Inflammatory macrophage (primary cell): ENCODE measurements at regions not wholly inside any gene's neighbourhood (a gene's known extent, or its start where the extent isn't known, plus 50 kb on each side); places are given as distances from the start of the nearest gene placed in this dataset.
"Not testable (repeated sequence)": the region's sequence is repeated elsewhere in the genome, so short reads cannot be mapped to it uniquely, and the experiment has no call there.

ENCODE experiments used
- DNase-seq, 2 donors: peaks; one replicate each; pipeline ENCODE4 v3.0.0-alpha.2; 2020 to 2022

DNA sequence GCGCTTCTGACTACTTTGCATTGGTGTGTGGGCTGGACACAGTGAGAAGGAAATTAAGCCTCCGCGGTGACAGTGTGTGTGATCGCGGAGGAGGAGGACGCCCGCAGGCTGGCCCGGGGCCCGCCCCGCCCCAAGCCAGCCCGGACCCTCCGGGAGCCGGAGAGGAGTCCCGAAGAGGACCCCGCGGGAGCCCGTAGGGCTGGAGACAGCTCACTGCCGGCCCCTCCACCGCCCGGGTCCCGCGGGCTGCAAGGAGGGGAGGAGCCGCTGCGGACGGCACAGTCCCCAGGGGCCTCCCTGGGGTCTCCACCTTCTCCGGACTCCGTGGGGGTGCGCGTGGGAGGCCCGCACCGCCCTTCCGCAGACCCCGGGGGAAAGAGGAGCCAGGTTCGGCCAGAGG lies 146.4 kb upstream of the ERCC6L2 start:
- no peak for DNase-seq

GRCh38 chr9:95727947-95728520 lies 147.5 kb upstream of the ERCC6L2 start:
- DNase-seq, result no peak

DNA sequence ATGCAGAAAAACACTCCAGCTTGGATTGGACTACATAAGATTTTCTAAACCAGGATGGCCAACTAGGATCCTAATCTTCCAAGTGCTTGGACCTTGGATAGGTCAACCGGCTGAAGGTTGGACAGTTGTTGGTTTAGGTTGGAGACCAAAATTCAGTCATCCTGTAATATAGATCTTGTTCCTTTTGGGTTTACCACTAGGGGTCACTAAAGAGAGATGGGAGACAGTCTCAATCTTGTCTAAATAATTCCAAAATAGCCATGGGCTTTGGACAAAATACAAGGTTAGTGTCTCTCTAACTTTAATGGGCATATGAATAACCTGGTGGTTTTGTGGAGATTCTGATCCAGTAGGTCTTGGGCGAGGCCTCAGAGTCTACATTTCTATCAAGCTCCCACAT lies 148.7 kb upstream of the ERCC6L2 start:
- peak; percentile 33 to 47 for DNase-seq

- DNase-seq, result no peak
These were observed 150.4 kb upstream of the ERCC6L2 start for GRCh38 chr9:95725045-95725444.

- DNase-seq, result no peak
These were observed 151.1 kb upstream of the ERCC6L2 start for GRCh38 chr9:95724253-95724991.

DNA sequence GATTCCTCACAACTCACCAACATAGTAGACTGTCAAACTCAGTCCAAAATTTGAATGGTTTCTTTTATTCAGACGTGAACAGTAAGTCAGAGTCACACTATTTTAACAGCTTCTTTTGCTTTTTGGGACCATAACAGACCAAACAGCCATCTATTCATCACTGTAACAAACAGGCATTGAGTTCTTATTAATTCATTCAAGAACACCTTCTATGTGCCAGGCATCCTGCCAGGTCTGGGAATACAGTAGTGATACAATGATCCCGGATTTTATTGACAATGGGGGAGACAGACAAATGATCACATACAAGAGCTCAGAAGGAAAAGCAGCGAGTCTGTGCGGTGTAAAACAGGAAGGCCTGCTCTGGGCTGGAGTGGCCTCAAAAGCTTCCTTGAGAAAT lies 153.3 kb upstream of the ERCC6L2 start:
- no peak for DNase-seq

DNA sequence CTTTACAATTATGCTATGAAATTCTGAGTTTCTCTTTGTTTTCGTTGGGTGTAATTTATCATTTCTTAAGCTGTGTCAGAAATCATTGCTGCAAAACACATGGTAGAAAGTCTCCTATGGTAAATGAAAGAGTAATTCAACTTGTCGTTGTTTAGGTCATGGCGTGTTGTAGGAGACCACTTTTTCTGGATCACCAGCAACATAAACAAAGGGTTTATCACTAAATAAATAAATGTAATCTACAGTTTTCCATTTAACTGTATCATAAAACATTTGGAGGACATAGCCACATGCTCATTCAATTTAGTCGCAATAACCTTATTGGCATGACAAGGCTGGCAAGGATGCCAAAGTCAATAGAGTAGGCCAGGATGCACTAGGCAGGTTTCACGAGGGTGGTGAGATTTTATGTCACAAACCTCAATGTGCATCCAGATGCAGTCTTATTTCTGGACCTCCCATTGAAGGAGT lies 154.4 kb upstream of the ERCC6L2 start:
- DNase-seq, result no peak

GRCh38 chr9:95720496-95720895 lies 155.0 kb upstream of the ERCC6L2 start:
- DNase-seq, result no peak

- DNase-seq, result no peak
These were observed 156.1 kb upstream of the ERCC6L2 start for GRCh38 chr9:95719354-95719753.

DNA sequence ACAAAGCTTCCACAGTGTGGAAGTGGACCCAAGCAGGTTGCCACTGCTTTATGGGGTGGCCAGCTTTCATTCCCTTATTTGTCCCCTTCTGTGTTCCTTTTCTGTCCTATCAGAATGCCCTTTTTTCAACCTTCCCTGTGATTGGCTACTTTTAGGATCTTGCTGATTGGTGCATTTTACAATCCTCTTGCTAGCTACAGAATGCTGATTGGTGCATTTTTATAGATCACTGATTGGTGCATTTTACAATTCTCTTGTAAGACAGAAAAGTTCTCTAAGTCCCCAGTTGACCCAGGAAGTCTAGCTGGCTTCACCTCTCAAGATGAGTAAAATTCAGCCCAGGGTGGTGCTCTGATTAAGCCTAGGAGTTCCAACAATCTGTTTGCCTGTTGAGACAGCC lies 157.2 kb upstream of the ERCC6L2 start:
- no peak for DNase-seq

DNA sequence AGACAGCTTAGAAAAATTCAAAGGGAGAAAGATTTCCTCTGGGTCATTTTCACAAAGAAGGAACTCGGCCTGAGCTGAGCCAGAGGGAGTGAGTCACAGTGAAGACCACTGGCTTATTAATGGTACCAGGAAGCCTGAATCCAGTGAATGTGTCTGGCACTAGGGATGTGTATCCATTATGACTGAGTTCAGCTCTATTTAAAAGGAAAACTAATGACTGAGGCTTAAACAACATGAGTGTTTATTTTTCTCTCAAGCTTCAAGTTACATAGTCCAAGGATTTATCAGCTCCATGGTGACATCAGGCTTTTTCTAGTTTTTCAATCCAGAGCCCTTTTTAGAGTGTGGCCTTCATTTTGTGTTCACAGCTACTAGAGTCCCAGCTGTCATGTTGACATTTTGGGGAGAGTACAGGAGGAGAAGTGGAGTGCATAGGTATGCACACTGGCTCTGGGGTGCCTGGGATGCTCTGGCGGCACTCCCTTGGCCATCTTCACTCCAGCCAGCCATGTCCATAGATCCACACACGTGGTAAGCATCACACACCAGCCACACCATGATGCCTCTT lies 159.5 kb upstream of the ERCC6L2 start:
- DNase-seq, result no peak

- DNase-seq, result no peak
These were observed 165.0 kb upstream of the ERCC6L2 start for GRCh38 chr9:95710446-95710845.

GRCh38 chr9:95696701-95697100 lies 178.8 kb upstream of the ERCC6L2 start:
- DNase-seq, result no peak

GRCh38 chr9:95691435-95691834 lies 174.7 kb upstream of the PTCH1 start:
- no peak for DNase-seq

GRCh38 chr9:95689669-95690068 lies 172.9 kb upstream of the PTCH1 start:
- DNase-seq, result no peak

DNA sequence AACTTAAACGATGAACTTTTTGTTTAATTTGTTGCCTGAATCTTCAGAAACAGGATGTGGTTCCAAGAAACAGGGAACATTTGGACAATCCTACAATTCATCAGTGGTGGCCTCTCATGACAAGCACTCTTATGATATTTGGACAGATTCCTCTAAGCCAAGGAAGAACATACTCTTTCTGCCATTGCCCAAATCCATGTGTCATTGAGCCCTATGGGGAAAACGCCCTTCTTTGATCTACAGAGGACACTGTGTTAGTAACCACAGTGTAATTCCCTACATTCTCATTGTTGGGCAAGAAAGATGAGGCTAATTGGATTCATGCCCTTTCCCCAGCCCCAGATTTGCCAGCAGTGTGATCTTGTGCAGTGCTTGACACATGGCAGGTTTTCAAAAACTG lies 167.7 kb upstream of the PTCH1 start:
- no peak for DNase-seq

- DNase-seq, result not testable (repeated sequence)
These were observed 163.5 kb upstream of the PTCH1 start for GRCh38 chr9:95680306-95680705.

DNA sequence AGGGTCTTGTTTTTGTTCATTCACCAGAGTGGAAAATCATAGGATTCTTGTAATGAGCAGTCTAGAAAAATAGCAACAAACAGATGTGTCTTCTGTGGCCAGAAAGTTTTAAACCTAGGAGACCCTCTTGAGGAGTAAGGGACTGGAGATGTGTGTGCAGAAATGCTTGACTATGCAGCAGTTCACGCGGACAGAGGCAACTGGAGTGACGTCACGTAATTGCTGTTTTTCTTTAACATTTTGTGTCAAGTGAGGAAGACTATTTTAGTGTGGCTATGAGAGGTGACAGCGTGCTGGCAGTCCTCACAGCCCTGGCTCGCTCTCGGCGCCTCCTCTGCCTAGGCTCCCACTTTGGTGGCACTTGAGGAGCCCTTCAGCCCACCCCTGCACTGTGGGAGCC lies 163.1 kb upstream of the PTCH1 start:
- DNase-seq, result no peak

DNA sequence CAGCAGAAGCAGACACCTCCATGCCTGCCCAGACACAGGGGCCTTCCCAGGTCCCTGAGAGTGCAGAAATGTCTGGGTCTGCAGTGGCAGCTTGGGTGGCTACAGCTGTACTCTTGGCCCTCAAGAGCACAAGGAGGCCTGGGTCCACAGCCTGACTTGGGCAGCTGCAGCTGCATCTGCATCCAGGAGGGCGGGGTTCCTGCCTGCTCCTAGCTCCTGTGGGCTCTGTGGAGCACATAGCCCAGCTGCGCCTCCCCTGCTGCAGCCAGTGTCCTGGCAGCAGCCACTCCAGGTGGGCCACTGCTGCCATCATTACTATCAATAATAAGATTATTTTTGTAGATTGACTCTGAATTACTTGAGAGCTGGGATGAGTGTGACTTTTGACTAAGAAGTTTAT lies 162.0 kb upstream of the PTCH1 start:
- no peak for DNase-seq

- no peak for DNase-seq
These were observed 153.4 kb upstream of the PTCH1 start for GRCh38 chr9:95670122-95670521.

DNA sequence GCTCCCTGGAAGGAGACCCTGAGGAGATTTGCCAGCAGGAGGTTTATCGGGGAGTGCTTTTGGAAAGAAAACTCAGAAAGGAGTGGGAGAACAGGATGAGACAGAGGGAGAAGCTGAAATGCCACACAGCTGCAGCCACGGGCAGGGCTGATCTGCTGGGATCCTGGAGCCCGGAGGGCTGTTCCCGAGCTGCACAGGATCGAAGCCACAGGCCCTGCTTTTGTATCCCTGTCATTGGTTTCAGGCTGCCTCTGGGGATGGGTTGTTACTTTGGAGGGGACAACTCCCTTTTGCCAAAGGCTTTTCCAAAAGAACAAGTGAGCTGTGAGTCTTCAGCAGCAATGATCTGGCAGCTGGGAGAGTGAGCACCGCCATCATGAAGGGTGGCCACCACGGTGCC lies 152.5 kb upstream of the PTCH1 start:
- no peak for DNase-seq

GRCh38 chr9:95667789-95668188 lies 151.0 kb upstream of the PTCH1 start:
- no peak for DNase-seq

DNA sequence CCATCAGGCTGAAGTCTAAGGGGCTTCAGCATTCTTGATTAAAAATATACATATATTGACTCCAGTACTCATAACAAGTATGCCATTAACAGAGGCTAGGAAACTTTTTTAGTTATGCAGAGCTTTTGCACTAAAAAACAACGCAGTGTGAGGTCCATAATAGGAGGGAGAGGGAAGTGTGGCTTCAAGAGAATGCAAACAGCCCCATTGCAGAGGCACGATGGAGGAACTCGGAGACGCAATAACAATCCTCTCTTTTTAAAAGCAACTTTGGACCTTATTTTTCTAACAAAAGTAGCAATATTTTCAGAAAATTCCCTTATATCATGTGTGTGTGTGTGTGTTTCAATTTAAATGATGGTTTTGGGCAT lies 150.0 kb upstream of the PTCH1 start:
- no peak for DNase-seq

DNA sequence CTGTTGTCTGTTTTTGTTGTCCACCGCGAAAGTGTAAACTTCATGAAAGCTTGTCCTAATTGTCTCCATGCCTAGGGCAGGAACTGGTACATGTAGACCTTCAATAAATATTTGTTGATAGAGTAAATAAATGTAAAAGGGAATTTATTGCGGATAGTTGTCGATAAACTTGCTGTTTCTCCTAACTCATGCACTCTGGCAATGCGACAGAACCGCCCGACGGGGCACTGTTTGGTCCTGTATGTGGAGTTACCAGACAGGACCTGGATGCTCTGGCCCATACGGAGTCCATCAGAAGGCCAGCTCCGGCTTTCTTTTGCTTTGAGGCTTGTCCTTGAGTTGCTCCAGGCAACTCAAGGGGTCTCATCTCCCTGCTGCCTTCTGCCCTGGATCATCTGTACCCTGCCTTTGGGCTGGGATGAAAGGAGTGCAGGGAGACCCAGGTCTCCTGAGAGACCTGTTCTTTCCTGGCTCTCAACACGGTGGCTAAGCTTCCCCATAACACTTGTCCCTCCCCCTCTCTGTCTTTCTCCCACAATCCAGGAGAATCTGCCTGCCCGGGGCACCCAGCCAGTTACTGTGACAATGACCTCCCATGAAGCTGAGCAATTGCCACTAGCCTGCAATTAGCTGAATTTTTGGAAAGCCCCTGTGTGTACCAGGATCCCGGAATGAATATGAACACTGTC lies 149.5 kb upstream of the PTCH1 start:
- no peak for DNase-seq
